ENCODE measurements at regions not wholly inside any gene's neighbourhood (a gene's known extent, or its start where the extent isn't known, plus 50 kb on each side); places are given as distances from the start of the nearest gene placed in this dataset.
"Not testable (repeated sequence)": the region's sequence is repeated elsewhere in the genome, so short reads cannot be mapped to it uniquely, and the experiment has no call there.

- no peaks in the 10 kb centered on the region for H3K36me3 ChIP-seq (ENCODE audit: control insufficient read depth, insufficient read depth, low read length)
- DNase-seq (ENCODE audit: low read depth): no peak
- no peak overlapping the region for H3K4me3 ChIP-seq (ENCODE audit: low read depth, low read length)
- H3K27me3 ChIP-seq (ENCODE audit: control insufficient read depth, insufficient read depth, low read length): no peaks in the 10 kb centered on the region
- TF ChIP-seq CTCF (IDR thresholded peaks at IDR 0.05; ENCODE audit: insufficient read depth, low read length, poor library complexity, severe bottlenecking): no peak
These were observed 319.3 kb upstream of the CFAP20DC start for GRCh38 chr3:59368900-59369675.

GRCh38 chr3:59367150-59367549 lies 317.3 kb upstream of the CFAP20DC start:
- no peak for DNase-seq (ENCODE audit: low read depth)
- no peaks in the 10 kb centered on the region for H3K36me3 ChIP-seq (ENCODE audit: control insufficient read depth, insufficient read depth, low read length)
- no peaks in the 10 kb centered on the region for H3K27me3 ChIP-seq (ENCODE audit: control insufficient read depth, insufficient read depth, low read length)
- no peak for TF ChIP-seq CTCF (IDR thresholded peaks at IDR 0.05; ENCODE audit: insufficient read depth, low read length, poor library complexity, severe bottlenecking)
- H3K4me3 ChIP-seq (ENCODE audit: low read depth, low read length): no peak overlapping the region

- Histone ChIP-seq H3K4me3 (ENCODE audit: low read depth, low read length) (no peak overlapping the region), H3K36me3 (ENCODE audit: control insufficient read depth, insufficient read depth, low read length) (no peaks in the 10 kb centered on the region), H3K27me3 (ENCODE audit: control insufficient read depth, insufficient read depth, low read length) (no peaks in the 10 kb centered on the region)
- no peak for DNase-seq (ENCODE audit: low read depth)
- no peak for TF ChIP-seq CTCF (IDR thresholded peaks at IDR 0.05; ENCODE audit: insufficient read depth, low read length, poor library complexity, severe bottlenecking)
These were observed 316.4 kb upstream of the CFAP20DC start for GRCh38 chr3:59366218-59366617.

GRCh38 chr3:59364496-59364895 lies 314.7 kb upstream of the CFAP20DC start:
- Histone ChIP-seq H3K27me3 (ENCODE audit: control insufficient read depth, insufficient read depth, low read length) (no peaks in the 10 kb centered on the region), H3K4me3 (ENCODE audit: low read depth, low read length) (no peak overlapping the region), H3K36me3 (ENCODE audit: control insufficient read depth, insufficient read depth, low read length) (no peaks in the 10 kb centered on the region)
- TF ChIP-seq CTCF (IDR thresholded peaks at IDR 0.05; ENCODE audit: insufficient read depth, low read length, poor library complexity, severe bottlenecking): no peak
- no peak for DNase-seq (ENCODE audit: low read depth)

- H3K4me3 ChIP-seq (ENCODE audit: low read depth, low read length); H3K36me3 ChIP-seq (ENCODE audit: control insufficient read depth, insufficient read depth, low read length); H3K27me3 ChIP-seq (ENCODE audit: control insufficient read depth, insufficient read depth, low read length); DNase-seq (ENCODE audit: low read depth): not testable (repeated sequence)
These were observed 310.5 kb upstream of the CFAP20DC start for GRCh38 chr3:59360312-59360711.

GRCh38 chr3:59341459-59341858 lies 291.6 kb upstream of the CFAP20DC start:
- H3K4me3 ChIP-seq (ENCODE audit: low read depth, low read length): no peak overlapping the region

More at GRCh38 chr3:59341459-59341858, 291.6 kb upstream of the CFAP20DC start:
- Histone ChIP-seq H3K36me3 (ENCODE audit: control insufficient read depth, insufficient read depth, low read length) (no peaks in the 10 kb centered on the region), H3K27me3 (ENCODE audit: control insufficient read depth, insufficient read depth, low read length) (no peaks in the 10 kb centered on the region)
- no peak for TF ChIP-seq CTCF (IDR thresholded peaks at IDR 0.05; ENCODE audit: insufficient read depth, low read length, poor library complexity, severe bottlenecking)
- no peak for DNase-seq (ENCODE audit: low read depth)
